Smooth muscle cell (in vitro differentiated cells): ENCODE measurements at regions not wholly inside any gene's neighbourhood (a gene's known extent, or its start where the extent isn't known, plus 50 kb on each side); places are given as distances from the start of the nearest gene placed in this dataset.

Source experiments
- DNase-seq: peaks from one replicate; lab custom pipeline; 2025; ENCODE audit not compliant: unreplicated experiment; lab: John Stamatoyannopoulos, UW
- H2AFZ ChIP-seq: fragments of 200-600 bp; sonication (generic); 2 replicates; pipeline ENCODE4 v1.6.0; 2016; ENCODE audit warnings: antibody characterized with exemption, low read depth, mild to moderate bottlenecking
- H3F3A ChIP-seq: fragments of 200-600 bp; sonication (generic); 2 replicates; pipeline ENCODE4 v1.6.0; 2017; ENCODE audit warnings: antibody characterized with exemption, low read depth
- H3K27ac ChIP-seq: fragments of 200-600 bp; sonication (generic); 2 replicates; pipeline ENCODE4 v1.5.1; 2016; ENCODE audit warnings: low read depth, mild to moderate bottlenecking
- H3K27me3 ChIP-seq: fragments of 200-600 bp; sonication (generic); 2 replicates; pipeline ENCODE4 v1.6.1; 2016; ENCODE audit warnings: low read depth, mild to moderate bottlenecking
- H3K36me3 ChIP-seq: fragments of 200-600 bp; sonication (generic); 2 replicates; pipeline ENCODE4 v1.5.1; 2016; ENCODE audit warnings: low read depth
- H3K4me1 ChIP-seq: fragments of 200-600 bp; sonication (generic); 2 replicates; pipeline ENCODE4 v1.5.1; 2016; ENCODE audit warnings: low read depth
- H3K4me2 ChIP-seq: fragments of 200-600 bp; sonication (generic); 2 replicates; pipeline ENCODE4 v1.6.0; 2016; ENCODE audit warnings: mild to moderate bottlenecking
- H3K4me3 ChIP-seq: fragments of 200-600 bp; sonication (generic); 2 replicates; pipeline ENCODE4 v1.5.1; 2016; ENCODE audit warnings: mild to moderate bottlenecking
- H3K79me2 ChIP-seq: fragments of 200-600 bp; sonication (generic); 2 replicates; pipeline ENCODE4 v1.6.0; 2016; ENCODE audit warnings: low read depth, mild to moderate bottlenecking
- H3K9ac ChIP-seq: fragments of 200-600 bp; sonication (generic); 2 replicates; pipeline ENCODE4 v1.6.0; 2016; ENCODE audit warnings: low read depth
- H3K9me3 ChIP-seq: fragments of 200-600 bp; sonication (generic); replicated peaks from 2 replicates; pipeline ENCODE4 v1.5.1; 2016; ENCODE audit warnings: low read depth
- H4K20me1 ChIP-seq: fragments of 200-600 bp; sonication (generic); 2 replicates; pipeline ENCODE4 v1.6.0; 2016; ENCODE audit warnings: low read depth
- WGBS: methylation state at CpG from one replicate; pipeline ENCODE4 v1.1.7; 2016; ENCODE audit warnings: low lambda C conversion rate; 5-methylcytosine and 5-hydroxymethylcytosine counted together
- TF ChIP-seq, protein P1 (sequence below): fragments of 200-600 bp; sonication (generic); IDR thresholded peaks from 2 replicates; pipeline ENCODE4 v1.5.1; 2017; ENCODE audit warnings: borderline replicate concordance, mild to moderate bottlenecking, antibody characterized with exemption; ENCODE audit not compliant: insufficient read depth, poor library complexity, severe bottlenecking

- Histone ChIP-seq H3F3A (no peaks in the 10 kb centered on the region), H3K27me3 (no peaks in the 10 kb centered on the region), H3K36me3 (no peaks in the 10 kb centered on the region), H2AFZ (no peak overlapping the region), H4K20me1 (no peaks in the 10 kb centered on the region), H3K9ac (no peak overlapping the region), H3K9me3 (no peaks in the 10 kb centered on the region), H3K4me3 (no peak overlapping the region), H3K27ac (no peak overlapping the region), H3K79me2 (no peaks in the 10 kb centered on the region), H3K4me2 (no peak overlapping the region), H3K4me1 (no peaks in the 10 kb centered on the region)
- TF ChIP-seq, protein P1, sequence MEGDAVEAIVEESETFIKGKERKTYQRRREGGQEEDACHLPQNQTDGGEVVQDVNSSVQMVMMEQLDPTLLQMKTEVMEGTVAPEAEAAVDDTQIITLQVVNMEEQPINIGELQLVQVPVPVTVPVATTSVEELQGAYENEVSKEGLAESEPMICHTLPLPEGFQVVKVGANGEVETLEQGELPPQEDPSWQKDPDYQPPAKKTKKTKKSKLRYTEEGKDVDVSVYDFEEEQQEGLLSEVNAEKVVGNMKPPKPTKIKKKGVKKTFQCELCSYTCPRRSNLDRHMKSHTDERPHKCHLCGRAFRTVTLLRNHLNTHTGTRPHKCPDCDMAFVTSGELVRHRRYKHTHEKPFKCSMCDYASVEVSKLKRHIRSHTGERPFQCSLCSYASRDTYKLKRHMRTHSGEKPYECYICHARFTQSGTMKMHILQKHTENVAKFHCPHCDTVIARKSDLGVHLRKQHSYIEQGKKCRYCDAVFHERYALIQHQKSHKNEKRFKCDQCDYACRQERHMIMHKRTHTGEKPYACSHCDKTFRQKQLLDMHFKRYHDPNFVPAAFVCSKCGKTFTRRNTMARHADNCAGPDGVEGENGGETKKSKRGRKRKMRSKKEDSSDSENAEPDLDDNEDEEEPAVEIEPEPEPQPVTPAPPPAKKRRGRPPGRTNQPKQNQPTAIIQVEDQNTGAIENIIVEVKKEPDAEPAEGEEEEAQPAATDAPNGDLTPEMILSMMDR = no peak
- WGBS = 96% methylated on average over 4 of the region's 4 CpGs
- no peak for DNase-seq
Measured at GRCh38 chr4:138599965-138600364, 357.8 kb upstream of the SLC7A11 start.

DNA sequence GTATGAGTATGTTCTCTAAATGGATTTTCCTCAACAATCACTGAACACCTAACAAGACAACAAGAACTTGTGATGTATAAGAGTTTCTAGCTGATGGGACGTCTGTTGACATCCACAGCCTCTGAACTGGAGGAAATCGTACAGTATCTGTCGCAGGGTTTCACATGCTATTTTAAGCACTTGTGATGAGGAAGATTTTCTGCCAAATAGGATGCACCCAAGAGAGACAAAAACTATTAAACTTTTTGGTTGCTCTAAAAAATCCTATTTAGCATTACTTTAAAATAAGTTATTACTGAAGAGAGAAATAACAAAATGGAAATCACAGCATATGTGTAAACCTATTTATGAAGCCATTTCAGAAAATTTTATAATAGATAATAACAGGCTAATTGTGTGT, 356.1 kb upstream of the SLC7A11 start:
- Histone ChIP-seq H3K36me3 (no peaks in the 10 kb centered on the region), H3K9ac (no peak overlapping the region), H3F3A (no peaks in the 10 kb centered on the region), H3K27me3 (no peaks in the 10 kb centered on the region), H3K4me3 (no peak overlapping the region), H4K20me1 (no peaks in the 10 kb centered on the region), H2AFZ (no peak overlapping the region), H3K79me2 (no peaks in the 10 kb centered on the region), H3K4me1 (no peaks in the 10 kb centered on the region), H3K27ac (no peak overlapping the region), H3K4me2 (no peak overlapping the region), H3K9me3 (no peaks in the 10 kb centered on the region)
- TF ChIP-seq, protein P1 = no peak
- no peak for DNase-seq
- 73% methylated on average over 3 of the region's 3 CpGs for WGBS

GRCh38 chr4:138596896-138597295, 354.7 kb upstream of the SLC7A11 start:
- Histone ChIP-seq H3K4me2 (no peak overlapping the region), H3K9me3 (no peaks in the 10 kb centered on the region), H3K4me3 (no peak overlapping the region), H3K27ac (no peak overlapping the region), H3F3A (no peaks in the 10 kb centered on the region), H3K9ac (no peak overlapping the region), H4K20me1 (no peaks in the 10 kb centered on the region), H3K27me3 (no peaks in the 10 kb centered on the region), H3K36me3 (no peaks in the 10 kb centered on the region), H3K79me2 (no peaks in the 10 kb centered on the region), H2AFZ (no peak overlapping the region), H3K4me1 (peaks cover 6% of the 10 kb centered on the region)
- TF ChIP-seq, protein P1 = no peak
- 83% methylated on average over 2 of the region's 2 CpGs for WGBS
- no peak for DNase-seq

- H3K9ac ChIP-seq = no peak overlapping the region
- no peak overlapping the region for H3K4me3 ChIP-seq
- no peaks in the 10 kb centered on the region for H3K27me3 ChIP-seq
- TF ChIP-seq, protein P1 = no peak
- H4K20me1 ChIP-seq = no peaks in the 10 kb centered on the region
- H3K79me2 ChIP-seq = no peaks in the 10 kb centered on the region
- H3K9me3 ChIP-seq = no peaks in the 10 kb centered on the region
- H3F3A ChIP-seq = no peaks in the 10 kb centered on the region
- 95% methylated on average over 4 of the region's 4 CpGs for WGBS
- no peak overlapping the region for H2AFZ ChIP-seq
- H3K4me2 ChIP-seq = no peak overlapping the region
- no peak for DNase-seq
- H3K27ac ChIP-seq = no peak overlapping the region
- no peaks in the 10 kb centered on the region for H3K36me3 ChIP-seq
- peaks cover 6% of the 10 kb centered on the region for H3K4me1 ChIP-seq
Measured at GRCh38 chr4:138595731-138596460, 353.7 kb upstream of the SLC7A11 start.
